ENCODE measurements at regions not wholly inside any gene's neighbourhood (a gene's known extent, or its start where the extent isn't known, plus 50 kb on each side); places are given as distances from the start of the nearest gene placed in this dataset.
"Not testable (repeated sequence)": the region's sequence is repeated elsewhere in the genome, so short reads cannot be mapped to it uniquely, and the experiment has no call there.

DNA sequence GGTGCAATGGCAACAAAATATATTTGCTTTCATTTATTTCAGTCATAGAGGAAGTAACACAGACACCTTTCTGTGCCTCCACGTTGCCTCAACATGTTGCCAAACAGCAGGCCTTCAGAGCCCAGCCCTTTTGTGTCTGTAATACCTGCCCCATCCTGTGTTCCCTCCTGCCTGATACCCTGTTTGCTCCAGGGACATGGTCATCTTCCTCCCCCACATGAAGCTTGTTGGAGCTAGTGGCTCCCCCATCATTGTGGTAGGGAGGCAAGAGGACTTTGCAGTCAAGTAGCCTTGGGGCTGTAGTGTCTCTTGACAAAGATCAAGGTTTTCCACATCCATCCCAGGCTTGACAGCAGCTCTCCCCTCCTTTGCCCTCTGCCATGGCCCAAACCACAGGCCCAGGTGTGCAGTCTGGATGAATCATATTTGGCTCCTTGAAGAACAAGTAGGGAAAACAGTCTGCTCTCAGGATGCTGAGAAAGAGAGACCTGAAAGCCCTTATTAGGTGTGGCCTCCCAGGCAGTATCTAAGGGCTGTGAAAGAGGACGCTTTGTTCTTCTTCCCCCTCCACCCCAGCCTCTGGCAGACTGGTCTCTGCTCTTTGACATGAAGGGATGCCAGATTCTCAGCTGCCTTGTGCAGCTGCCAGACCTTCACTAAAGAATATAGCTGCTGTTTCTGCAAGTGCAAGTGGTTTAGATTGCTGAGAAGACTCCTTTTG, 329.0 kb downstream of the C12orf75 start:
- DNase-seq, result peak; percentile 35
- Histone ChIP-seq H3K36me3 (no peaks in the 10 kb centered on the region), H3K4me1 (peaks cover 31% of the 10 kb centered on the region), H3K9me3 (replicated peaks) (no peaks in the 10 kb centered on the region), H3K4me3 (no peak overlapping the region), H3K27me3 (ENCODE audit: low read depth) (no peaks in the 10 kb centered on the region), H3K27ac (replicated peaks) (peak overlapping the region; percentile 85)
- intact Hi-C loops (cut with micrococcal nuclease), result no loop called here
- TF ChIP-seq, protein P1, sequence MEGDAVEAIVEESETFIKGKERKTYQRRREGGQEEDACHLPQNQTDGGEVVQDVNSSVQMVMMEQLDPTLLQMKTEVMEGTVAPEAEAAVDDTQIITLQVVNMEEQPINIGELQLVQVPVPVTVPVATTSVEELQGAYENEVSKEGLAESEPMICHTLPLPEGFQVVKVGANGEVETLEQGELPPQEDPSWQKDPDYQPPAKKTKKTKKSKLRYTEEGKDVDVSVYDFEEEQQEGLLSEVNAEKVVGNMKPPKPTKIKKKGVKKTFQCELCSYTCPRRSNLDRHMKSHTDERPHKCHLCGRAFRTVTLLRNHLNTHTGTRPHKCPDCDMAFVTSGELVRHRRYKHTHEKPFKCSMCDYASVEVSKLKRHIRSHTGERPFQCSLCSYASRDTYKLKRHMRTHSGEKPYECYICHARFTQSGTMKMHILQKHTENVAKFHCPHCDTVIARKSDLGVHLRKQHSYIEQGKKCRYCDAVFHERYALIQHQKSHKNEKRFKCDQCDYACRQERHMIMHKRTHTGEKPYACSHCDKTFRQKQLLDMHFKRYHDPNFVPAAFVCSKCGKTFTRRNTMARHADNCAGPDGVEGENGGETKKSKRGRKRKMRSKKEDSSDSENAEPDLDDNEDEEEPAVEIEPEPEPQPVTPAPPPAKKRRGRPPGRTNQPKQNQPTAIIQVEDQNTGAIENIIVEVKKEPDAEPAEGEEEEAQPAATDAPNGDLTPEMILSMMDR (IDR thresholded peaks at IDR 0.05; ENCODE audit: borderline replicate concordance), result no peak

DNA sequence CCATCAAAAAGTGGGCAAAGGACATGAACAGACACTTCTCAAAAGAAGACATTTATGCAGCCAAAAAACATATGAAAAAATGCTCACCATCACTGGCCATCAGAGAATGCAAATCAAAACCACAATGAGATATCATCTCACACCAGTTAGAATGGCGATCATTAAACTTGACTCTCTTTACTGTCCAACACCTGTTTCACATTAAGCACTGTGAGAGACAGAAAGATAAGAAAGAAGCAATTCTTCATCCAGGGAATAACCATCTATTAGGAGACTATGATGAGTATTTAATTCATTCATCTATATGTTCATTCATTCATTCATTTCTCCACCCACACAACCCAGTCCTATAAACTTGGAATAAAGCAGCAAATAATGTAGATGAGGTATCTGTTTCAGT, 334.3 kb downstream of the C12orf75 start:
- H3K4me3 ChIP-seq; H3K27me3 ChIP-seq (ENCODE audit: low read depth); H3K9me3 ChIP-seq (replicated peaks); DNase-seq; H3K36me3 ChIP-seq; H3K27ac ChIP-seq (replicated peaks); H3K4me1 ChIP-seq; intact Hi-C loops (cut with micrococcal nuclease): not testable (repeated sequence)

DNA sequence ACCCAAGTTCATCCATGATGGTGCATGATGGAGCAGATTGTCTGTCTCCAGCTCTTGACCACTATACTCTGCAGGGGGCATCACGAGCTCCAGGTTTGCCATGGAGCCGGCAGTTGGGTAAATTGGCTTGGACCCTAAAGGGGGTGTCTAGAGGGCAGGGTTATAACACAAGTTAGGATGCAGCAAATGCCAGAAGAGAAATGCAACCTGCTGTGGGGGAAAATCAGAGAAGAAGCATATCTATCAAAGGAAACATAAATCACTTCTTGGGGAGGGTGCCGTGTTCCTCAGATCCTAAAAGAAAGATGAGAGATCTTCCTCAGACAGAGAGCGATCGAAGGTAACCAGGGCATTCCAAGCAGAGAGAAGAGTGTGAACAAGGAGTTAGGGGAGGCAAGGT, 334.9 kb downstream of the C12orf75 start:
- intact Hi-C loops (cut with micrococcal nuclease), result no loop called here
- Histone ChIP-seq H3K36me3 (no peaks in the 10 kb centered on the region), H3K4me3 (no peak overlapping the region), H3K9me3 (replicated peaks) (no peaks in the 10 kb centered on the region), H3K4me1 (peaks cover 3% of the 10 kb centered on the region), H3K27me3 (ENCODE audit: low read depth) (no peaks in the 10 kb centered on the region), H3K27ac (replicated peaks) (no peak overlapping the region)
- TF ChIP-seq, protein P1 (IDR thresholded peaks at IDR 0.05; ENCODE audit: borderline replicate concordance), result no peak
- no peak for DNase-seq

DNA sequence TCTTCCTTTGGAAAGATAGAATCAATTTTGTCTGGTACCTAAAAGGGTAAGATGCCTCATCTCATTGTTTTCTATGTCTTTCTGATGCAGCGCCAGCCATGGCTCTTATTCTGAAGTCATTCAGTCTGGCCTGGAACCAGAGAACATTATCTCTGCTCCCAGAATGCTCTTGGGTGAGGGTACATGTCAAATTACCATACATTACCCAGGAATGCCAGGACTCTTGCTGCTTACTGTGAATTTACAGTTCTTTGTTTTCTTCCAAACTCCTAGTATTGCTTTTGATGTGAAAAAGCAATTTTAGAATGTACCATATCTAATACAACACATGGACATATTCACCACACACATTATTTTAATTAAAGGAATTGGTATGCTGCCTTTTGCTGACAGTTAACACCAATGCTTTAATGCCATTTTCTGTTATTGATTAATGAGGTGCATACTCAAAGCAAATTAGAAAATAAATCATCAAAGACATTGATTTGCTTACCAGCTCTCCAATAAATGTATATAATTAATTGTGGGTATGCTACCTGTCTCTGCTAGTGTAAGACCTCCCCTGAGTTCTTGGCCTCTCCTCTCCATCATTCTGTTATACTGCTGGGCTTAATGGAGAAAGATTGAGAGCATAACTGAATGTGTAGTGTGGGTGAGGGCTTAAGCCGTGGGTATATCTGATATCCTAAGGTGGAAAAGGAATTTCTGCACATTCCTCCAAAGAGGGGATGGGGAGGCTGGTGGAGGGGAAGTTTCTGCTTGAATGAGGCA, 337.7 kb downstream of the C12orf75 start:
- Histone ChIP-seq H3K4me1 (peaks cover 17% of the 10 kb centered on the region), H3K27me3 (ENCODE audit: low read depth) (no peaks in the 10 kb centered on the region), H3K36me3 (no peaks in the 10 kb centered on the region), H3K4me3 (no peak overlapping the region), H3K9me3 (replicated peaks) (no peaks in the 10 kb centered on the region), H3K27ac (replicated peaks) (no peak overlapping the region)
- DNase-seq, result no peak
- intact Hi-C loops (cut with micrococcal nuclease), result no loop called here
- TF ChIP-seq, protein P1 (IDR thresholded peaks at IDR 0.05; ENCODE audit: borderline replicate concordance), result no peak

DNA sequence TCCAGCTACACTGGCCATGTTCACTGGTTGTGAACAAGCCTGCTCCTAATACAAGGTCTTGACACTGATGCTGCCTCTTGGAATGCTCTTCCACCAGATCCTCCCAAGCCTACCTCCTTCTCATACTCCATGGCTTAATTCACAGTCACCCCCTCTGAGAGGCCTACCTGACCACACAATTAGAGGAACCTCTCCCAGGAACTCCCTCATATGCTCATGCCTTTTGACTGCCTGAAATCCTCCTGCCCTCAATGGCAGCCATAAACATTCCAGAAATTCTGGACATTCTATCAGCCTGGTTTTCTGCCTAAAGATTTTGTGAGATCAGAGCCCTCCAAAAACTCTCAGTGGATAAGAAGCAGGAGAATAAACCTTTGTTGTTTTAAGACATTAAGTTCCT, 340.2 kb downstream of the C12orf75 start:
- Histone ChIP-seq H3K4me3 (no peak overlapping the region), H3K9me3 (replicated peaks) (no peaks in the 10 kb centered on the region), H3K36me3 (no peaks in the 10 kb centered on the region), H3K27ac (replicated peaks) (no peak overlapping the region), H3K4me1 (peaks cover 24% of the 10 kb centered on the region), H3K27me3 (ENCODE audit: low read depth) (no peaks in the 10 kb centered on the region)
- intact Hi-C loops (cut with micrococcal nuclease), result no loop called here
- TF ChIP-seq, protein P1 (IDR thresholded peaks at IDR 0.05; ENCODE audit: borderline replicate concordance), result no peak
- DNase-seq, result no peak

DNA sequence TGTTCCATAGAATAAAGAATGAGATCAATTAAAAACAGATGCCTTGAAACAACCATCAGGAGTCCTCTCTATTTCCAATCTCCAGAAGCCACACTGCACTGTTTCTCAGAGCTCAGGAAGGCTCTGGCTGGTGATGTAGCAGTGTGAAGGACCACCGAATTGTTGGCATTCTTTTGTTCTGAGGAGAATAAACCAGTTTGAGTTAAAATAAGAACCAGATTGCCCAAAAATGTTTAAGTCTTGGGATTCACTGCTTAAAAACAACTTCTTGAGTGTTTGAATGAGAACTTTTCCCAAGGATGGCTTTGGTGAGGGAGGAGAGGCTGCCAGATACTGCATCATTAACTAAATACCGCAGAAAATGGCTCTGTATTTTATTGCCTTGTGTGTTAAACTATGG, 341.2 kb downstream of the C12orf75 start:
- H3K27ac ChIP-seq (replicated peaks), result peak overlapping the region; percentile 86
- peaks cover 30% of the 10 kb centered on the region for H3K4me1 ChIP-seq
- intact Hi-C loops (cut with micrococcal nuclease), result no loop called here

More for the DNA sequence above, 341.2 kb downstream of the C12orf75 start:
- Histone ChIP-seq H3K27me3 (ENCODE audit: low read depth) (no peaks in the 10 kb centered on the region), H3K9me3 (replicated peaks) (no peaks in the 10 kb centered on the region), H3K4me3 (no peak overlapping the region), H3K36me3 (no peaks in the 10 kb centered on the region)
- DNase-seq, result no peak
- TF ChIP-seq, protein P1 (IDR thresholded peaks at IDR 0.05; ENCODE audit: borderline replicate concordance), result no peak
